GM23338 (cell line): ENCODE measurements at regions not wholly inside any gene's neighbourhood (a gene's known extent, or its start where the extent isn't known, plus 50 kb on each side); places are given as distances from the start of the nearest gene placed in this dataset.

Source experiments
- EZH2 ChIP-seq: fragments of 200-600 bp; sonication (generic); IDR thresholded peaks from one replicate; pipeline ENCODE4 v1.8.0; 2017; ENCODE audit warnings: antibody characterized with exemption, mild to moderate bottlenecking, low read depth; ENCODE audit not compliant: unreplicated experiment
- EZH2phosphoT487 ChIP-seq: fragments of 200-600 bp; sonication (generic); IDR thresholded peaks from one replicate; pipeline ENCODE4 v1.8.1; 2018; ENCODE audit warnings: antibody characterized with exemption; ENCODE audit not compliant: unreplicated experiment
- POLR2AphosphoS5 ChIP-seq: IDR thresholded peaks from 2 replicates; pipeline ENCODE4 v1.6.1; 2016; ENCODE audit warnings: antibody characterized with exemption, low read depth
- TF ChIP-seq, protein P1 (sequence below), 2 experiments: fragments of 200-600 bp in 1 of 2; sonication (generic) in 1 of 2; conservative IDR thresholded peaks; 2 replicates each; pipeline versions ENCODE4 v1.5.1 to v1.6.1; 2016 to 2017; ENCODE audit warnings: antibody characterized with exemption in 2 of 2, low read depth in 2 of 2, mild to moderate bottlenecking in 2 of 2, moderate library complexity in 1 of 2

DNA sequence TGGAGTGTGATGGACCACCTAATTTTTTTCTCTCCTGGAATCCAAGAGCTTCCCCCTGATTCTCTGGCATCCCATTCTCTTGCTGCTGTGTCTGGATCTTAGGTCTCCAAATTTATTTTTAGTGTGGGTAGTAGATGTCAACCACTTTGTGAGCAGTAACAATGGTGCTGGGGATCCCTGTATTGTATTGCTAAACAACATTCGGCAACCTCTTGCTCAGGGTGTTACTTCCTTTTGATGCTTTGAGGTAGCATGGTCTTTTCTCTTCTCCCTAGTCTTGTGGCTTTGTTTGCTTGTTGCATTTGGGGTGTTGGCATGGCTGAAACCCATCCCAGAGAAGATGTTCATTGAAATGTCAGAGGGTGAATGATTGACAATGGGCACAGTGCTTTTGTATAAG lies 737.4 kb downstream of the BCL11A start:
- TF ChIP-seq, protein P1, sequence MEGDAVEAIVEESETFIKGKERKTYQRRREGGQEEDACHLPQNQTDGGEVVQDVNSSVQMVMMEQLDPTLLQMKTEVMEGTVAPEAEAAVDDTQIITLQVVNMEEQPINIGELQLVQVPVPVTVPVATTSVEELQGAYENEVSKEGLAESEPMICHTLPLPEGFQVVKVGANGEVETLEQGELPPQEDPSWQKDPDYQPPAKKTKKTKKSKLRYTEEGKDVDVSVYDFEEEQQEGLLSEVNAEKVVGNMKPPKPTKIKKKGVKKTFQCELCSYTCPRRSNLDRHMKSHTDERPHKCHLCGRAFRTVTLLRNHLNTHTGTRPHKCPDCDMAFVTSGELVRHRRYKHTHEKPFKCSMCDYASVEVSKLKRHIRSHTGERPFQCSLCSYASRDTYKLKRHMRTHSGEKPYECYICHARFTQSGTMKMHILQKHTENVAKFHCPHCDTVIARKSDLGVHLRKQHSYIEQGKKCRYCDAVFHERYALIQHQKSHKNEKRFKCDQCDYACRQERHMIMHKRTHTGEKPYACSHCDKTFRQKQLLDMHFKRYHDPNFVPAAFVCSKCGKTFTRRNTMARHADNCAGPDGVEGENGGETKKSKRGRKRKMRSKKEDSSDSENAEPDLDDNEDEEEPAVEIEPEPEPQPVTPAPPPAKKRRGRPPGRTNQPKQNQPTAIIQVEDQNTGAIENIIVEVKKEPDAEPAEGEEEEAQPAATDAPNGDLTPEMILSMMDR (conservative IDR thresholded peaks at IDR 0.05; ENCODE audit: low read depth in 2 of 2): no peak
- TF ChIP-seq EZH2 (no peak), POLR2AphosphoS5 (no peak), EZH2phosphoT487 (no peak)
